HPDE6-E6E7 (cell line): ENCODE measurements at regions not wholly inside any gene's neighbourhood (a gene's known extent, or its start where the extent isn't known, plus 50 kb on each side); places are given as distances from the start of the nearest gene placed in this dataset.
A peak's percentile ranks its signal among the peaks of the same experiment; 100 is the strongest.
"Not testable (repeated sequence)": the region's sequence is repeated elsewhere in the genome, so short reads cannot be mapped to it uniquely, and the experiment has no call there.

Experiments used
- DNase-seq: peaks from one replicate; pipeline ENCODE4 v3.0.0; 2011; ENCODE audit warnings: missing footprints; ENCODE audit errors: extremely low spot score

DNA sequence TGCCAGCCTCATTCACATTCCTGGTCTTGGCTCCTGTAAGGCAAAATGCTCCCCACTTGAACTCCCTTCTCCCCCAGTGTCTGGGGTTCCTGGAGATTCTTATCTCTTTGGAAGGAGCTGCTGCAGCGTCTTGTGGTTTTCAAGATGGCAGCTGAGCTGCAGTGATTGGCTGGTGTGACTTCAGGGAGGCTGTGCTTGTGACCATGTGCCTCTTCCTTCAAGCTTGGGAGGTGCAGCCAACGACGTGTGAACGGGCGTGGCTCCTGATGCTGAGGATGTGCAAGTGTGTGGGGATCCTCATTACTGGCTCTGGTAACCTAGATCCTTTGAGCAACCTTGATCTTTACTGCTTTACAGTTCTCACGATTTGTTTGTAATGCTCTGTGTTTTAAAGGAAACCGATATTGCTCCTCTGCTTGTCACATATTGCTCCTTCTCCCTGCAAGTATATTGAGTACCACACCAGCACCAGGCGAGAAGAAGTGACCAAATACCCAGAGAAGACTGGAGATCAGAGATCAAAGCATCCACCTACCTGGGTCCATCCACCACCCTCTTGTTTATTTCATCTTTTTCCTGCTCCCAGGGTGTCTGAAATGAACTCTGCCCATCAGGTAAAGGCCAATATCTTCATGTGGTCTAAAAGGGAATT is 208.5 kb downstream of the FGF9 start:
- DNase-seq: no peak

GRCh38 chr13:21882766-21883165 is 211.9 kb downstream of the FGF9 start:
- no peak for DNase-seq

DNA sequence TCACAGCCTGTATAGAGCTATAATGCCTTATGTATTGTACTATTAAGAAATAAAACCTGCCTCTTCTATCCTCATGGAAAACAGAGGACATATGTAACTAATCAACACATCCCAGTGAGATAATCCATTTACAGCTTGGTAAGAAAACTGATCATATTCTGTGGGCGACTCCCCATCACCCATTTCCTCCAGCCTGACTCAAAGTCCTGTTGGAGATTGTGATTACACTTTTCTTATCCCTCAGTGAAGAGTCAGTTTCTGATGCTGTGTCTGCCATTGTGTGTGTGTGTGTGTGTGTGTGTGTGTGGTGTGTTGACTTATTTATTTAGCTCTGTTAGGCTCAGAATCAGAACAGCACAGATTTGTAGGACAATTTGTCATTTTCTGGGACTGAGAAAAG is 212.8 kb downstream of the FGF9 start:
- no peak for DNase-seq

DNA sequence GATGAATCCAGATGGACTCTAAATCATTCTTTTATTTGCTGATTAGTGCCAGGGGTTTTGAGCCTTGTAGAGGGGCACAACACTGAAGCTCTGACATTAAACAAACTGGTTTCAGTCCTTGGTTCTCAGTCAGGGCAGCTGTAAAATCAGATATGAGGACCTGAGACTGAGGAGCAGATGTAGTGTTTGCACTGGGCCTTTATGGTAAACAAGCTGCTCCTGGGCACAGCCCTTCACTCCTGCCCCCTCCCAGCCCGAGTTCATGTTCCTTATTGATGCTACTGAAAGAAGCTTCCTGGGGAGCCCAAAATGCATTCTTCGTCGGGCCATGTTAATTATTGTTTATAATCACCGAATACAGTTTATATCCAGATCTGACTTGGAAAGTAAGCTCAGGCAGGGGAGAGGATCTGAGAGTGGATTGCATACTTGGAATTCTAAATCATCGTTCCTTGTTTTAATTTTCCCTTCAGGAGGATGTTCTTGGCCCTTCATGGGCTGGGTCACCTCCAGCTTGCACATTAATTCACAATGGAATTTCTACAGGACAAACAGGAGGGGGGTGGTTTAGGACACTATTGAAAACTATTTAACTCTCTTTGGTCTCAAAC is 213.5 kb downstream of the FGF9 start:
- DNase-seq: no peak

- no peak for DNase-seq
Measured at GRCh38 chr13:21884965-21885567, 214.2 kb downstream of the FGF9 start.

DNA sequence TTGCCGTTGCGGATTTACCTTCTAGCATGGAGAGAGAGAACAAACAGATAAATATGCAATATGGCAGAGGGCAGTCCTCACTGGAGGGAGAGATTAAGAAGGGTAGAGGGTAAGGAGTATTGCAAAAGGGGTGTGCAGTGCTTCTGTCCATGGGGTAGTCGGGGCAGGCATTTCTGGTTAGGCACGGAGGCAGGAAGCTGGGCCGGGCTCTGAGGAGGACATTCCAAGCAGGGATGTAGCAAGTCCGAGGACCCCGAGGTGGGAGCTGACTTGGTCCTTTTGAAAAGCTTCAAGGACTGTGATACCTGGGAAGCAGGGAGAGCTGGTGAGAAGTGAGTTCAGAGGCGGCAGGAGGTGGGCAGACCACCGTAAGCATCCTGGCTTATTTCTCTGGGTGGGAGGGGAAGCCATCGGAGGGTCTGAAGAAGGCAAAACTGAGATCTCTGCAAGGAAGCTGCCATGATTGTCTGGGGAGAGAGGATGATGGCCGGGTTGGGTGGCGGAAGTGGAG is 214.9 kb downstream of the FGF9 start:
- DNase-seq: no peak

- no peak for DNase-seq
Measured at GRCh38 chr13:21889651-21890050, 218.8 kb downstream of the FGF9 start.

DNA sequence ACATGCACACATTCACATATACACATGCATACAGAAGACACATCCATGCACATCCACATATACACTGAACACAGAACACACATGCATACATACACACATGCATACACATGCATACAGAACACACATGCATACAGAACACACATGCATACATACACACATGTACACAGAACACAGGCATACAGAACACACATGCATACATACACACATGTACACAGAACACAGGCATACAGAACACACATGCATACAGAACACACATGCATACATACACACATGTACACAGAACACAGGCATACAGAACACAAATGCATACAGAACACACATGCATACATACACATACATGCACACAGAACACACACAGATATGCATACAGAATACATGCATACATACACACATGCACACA is 219.3 kb downstream of the FGF9 start:
- not testable (repeated sequence) for DNase-seq

DNA sequence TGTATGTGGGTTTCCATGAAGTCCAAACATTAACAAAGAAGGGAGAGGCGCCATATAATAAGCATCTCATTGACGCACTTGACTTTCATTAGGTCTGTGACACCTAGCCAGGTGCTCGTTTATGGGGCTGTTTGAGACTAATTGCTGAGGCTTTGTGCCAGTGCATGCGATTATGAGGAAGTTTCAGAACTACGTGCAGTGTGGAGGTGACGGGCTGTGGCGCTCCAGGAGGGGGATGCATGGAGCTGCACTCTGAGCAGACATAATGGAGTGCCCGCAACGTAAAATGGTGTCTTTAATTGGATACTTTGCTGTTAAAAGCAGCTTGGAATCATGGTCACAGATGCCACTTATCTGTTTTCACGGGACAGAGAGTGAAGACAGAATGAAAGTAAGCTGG is 223.2 kb downstream of the FGF9 start:
- no peak for DNase-seq

DNA sequence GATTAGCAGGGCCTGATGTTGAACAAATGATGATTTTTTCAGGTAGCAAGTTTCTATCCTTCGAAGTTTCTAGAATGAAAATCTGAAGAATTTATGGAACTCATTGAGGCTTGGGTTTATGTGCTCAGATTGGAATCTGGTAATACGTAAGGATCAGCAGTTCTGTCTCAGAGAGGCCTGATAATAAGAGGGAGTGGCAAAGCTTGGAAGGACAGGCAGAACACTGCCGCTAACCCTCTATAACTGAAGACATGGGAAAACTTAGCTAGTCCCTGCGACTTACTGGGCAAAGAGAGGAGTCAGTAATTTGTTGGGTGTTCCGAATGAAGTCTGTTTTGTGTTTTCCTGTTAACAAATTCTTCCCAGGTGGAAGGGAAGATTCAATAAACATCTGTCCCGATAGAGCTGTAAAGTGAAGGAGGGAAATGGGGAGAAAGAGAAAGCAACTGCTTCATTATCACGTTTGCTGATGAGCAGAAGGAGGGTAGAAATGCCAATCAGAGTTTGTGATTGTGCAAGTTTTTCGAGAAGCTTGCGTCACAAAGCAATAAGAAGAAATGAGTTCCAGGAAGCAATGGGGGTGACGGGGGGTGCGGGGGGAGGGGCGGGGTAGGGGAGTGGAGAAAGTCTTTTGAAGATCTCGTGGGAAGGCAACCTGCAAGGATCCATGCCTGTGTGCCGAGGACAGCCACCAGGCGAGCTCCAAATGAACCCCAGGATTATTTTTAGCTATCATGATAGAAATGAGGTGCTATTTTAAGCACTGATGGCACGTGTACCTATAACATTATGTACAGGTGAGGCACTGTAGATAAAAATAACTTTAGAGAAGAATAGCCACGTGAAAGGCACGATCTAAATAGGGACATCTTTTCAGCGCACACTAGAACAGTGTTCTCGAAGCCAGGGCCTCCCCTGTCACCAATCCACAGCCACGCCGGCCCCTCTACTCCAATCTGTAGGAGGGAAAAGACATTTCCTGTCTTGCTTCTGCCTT is 224.1 kb downstream of the FGF9 start:
- no peak for DNase-seq

GRCh38 chr13:21895779-21896178 is 224.9 kb downstream of the FGF9 start:
- no peak for DNase-seq

DNA sequence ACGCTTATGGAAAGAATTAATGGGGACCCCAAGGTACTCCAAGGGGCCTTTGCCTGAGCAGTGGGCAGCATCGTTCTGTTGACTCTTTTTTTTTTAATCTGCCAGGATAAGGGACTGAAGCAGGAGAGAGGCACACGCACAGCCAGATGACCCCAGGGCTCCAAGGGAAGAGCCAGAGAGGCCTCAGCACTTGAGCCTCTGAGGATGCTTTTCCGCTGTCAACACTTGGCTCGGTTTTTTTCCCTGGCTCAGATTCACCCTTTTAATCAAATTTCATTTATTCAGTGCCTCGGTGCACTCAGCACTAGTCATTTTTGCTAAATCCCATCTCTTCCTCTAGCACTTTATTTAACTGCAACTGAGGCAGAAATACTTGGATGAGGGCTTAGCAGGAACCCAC is 226.3 kb downstream of the FGF9 start:
- DNase-seq: no peak

DNA sequence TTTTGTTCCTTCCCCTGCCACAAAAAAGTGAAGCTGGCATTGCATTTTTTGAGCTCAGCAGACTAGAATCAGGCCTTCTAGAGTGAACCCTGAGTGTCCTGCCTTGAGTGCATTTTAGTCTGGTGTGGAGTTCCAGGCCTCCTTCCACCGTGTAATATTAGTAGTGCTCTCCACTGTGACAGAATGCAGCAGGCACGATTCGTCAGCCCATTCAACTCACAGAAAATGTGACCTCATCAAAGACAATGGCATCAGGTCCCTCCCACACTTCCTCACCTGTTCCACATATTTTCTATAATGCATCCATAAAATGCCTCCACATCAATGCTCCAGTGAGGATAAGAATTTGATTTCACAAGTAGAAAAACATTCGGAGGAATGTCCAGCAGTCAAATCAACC is 227.6 kb downstream of the FGF9 start:
- DNase-seq: no peak

DNA sequence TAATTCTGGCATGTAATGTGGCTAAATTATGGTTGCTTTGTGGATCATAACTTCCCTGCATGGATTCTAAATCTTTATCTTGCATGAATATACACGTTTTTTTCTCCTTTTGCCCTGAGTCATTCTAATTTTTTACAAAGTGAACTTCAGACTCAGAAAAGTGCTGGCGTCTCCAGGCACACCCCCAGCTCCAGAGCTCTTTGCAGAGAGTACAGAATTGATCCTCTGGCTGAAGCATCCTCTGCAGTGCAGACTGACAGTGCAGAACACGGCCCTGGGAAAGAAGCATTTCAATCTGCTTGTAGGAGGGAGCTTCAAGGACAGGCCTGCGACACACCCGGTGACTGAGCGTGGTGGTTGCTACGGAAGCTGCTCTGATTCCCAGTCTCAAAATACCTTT is 228.1 kb downstream of the FGF9 start:
- DNase-seq: no peak

DNA sequence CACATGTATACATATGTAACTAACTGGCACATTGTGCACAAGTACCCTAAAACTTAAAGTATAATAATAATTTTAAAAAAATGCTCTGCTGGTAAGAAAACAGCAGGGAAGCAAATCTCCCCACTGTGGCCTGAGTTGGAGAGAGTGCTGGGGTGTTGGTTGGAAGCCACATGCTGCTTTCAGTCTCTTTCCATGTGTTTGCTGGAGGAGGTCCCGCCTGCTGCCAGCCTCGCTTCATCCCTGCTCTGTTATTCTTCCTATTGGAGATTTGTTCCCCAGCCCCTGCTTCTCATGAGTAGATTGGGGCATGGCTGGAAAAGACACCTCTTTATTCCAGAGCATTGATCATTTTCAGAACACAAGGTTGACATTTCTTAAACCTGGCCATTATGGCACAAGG is 230.5 kb downstream of the FGF9 start:
- DNase-seq: no peak

- no peak for DNase-seq
Measured at GRCh38 chr13:21901811-21902708, 231.2 kb downstream of the FGF9 start.

GRCh38 chr13:21902709-21903098 is 231.8 kb downstream of the FGF9 start:
- no peak for DNase-seq

GRCh38 chr13:21905486-21905885 is 234.6 kb downstream of the FGF9 start:
- no peak for DNase-seq

DNA sequence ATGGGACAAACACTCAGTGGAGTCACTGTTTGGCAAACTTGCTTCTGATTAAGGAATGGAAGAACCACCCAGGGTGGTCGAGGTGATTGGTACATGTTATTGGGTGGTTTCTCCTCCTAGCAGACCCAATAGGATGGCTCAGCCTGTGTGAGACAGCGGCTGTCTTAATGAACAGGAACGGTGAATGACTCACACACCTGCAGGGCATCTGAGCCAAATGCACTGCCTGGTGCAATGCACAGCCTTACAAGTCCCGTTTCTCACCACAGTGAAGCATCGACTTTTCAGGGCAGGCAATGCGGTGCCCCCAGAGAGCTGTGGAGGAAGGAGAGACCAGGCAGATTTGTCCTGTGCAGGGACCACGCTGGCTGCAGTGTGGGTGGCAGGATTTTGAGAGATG is 238.5 kb downstream of the FGF9 start:
- peak; percentile 1 for DNase-seq

DNA sequence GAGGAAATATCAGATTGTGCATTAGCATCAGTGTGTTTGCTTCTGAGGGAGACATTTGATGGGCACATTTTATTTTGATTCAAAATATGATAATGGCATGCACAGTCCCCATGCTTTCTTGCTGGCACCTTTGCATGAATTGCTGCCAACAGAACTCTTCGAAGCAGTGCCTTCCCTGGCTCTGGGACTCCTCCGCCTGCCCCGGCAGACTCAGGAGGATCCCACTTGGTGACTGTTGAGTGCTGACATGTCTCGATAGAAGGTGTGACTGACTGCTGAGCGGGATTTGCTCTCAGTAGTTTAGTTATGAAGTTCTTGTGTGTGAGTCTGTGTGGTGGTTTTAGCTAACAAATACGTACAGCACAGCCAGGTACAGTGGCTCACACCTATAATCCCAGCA is 239.7 kb downstream of the FGF9 start:
- no peak for DNase-seq
